B cell (primary cell): ENCODE measurements at regions not wholly inside any gene's neighbourhood (a gene's known extent, or its start where the extent isn't known, plus 50 kb on each side); places are given as distances from the start of the nearest gene placed in this dataset.
A peak's percentile ranks its signal among the peaks of the same experiment; 100 is the strongest.

Experiments
- ATAC-seq: fragments of 200-7000 bp; cut with Tn5 transposase; one replicate; pipeline ENCODE4 v1.10.0; 2021; ENCODE audit warnings: low read depth, mild to moderate bottlenecking, moderate number of reproducible peaks, moderate library complexity
- CTCF ChIA-PET: fragments of 350-600 bp; sonication (Branson Sonifier 250); formaldehyde crosslinking; loops from one replicate; lab custom pipeline; 2021; ENCODE audit warnings: antibody characterized with exemption, inconsistent platforms; lab: Charles Lee
- POLR2A ChIA-PET: fragments of 350-600 bp; sonication (Branson Sonifier 250); formaldehyde crosslinking; loops from one replicate; lab custom pipeline; 2021; ENCODE audit warnings: antibody characterized with exemption; lab: Charles Lee
- DNase-seq: peaks from one replicate; pipeline ENCODE4 v3.0.0; 2013
- H2AFZ ChIP-seq: 2 replicates; pipeline ENCODE4 v1.6.1; 2012; ENCODE audit warnings: mild to moderate bottlenecking, low read depth, low read length; ENCODE audit not compliant: insufficient read depth, poor library complexity, severe bottlenecking
- H3K27ac ChIP-seq, 2 donors: 1 replicate in 1 of 2; 2 replicates in 1 of 2; pipeline ENCODE4 v1.5.1; 2012 to 2013; ENCODE audit warnings: low read length in 2 of 2, mild to moderate bottlenecking in 2 of 2, moderate library complexity in 1 of 2
- H3K27me3 ChIP-seq, 4 experiments: fragments of 200-600 bp in 1 of 4; sonication (generic) in 1 of 4; replicated peaks in 1 of 4; 1 replicate in 2 of 4; 2 replicates in 2 of 4; pipeline versions ENCODE4 v1.6.1 to v1.7.0; 2013 to 2016; ENCODE audit warnings: low read length in 3 of 4, mild to moderate bottlenecking in 2 of 4, mixed read lengths in 1 of 4, moderate library complexity in 1 of 4; ENCODE audit not compliant: insufficient read depth in 4 of 4, control insufficient read depth in 3 of 4; ENCODE audit errors: control extremely low read depth in 1 of 4
- H3K36me3 ChIP-seq, 2 experiments: replicated peaks in 1 of 2; 1 replicate in 1 of 2; 2 replicates in 1 of 2; pipeline versions ENCODE4 v1.6.1 to v1.7.1; 2013; ENCODE audit warnings: low read length in 1 of 2; ENCODE audit not compliant: insufficient read depth in 2 of 2, control insufficient read depth in 1 of 2; ENCODE audit errors: control extremely low read depth in 1 of 2, extremely low read depth in 1 of 2
- H3K4me1 ChIP-seq, 2 donors: fragments of 200-600 bp in 1 of 2; sonication (generic) in 1 of 2; 1 replicate in 1 of 2; 2 replicates in 1 of 2; pipeline versions ENCODE4 v1.5.1 to v1.6.1; 2013 to 2017; ENCODE audit warnings: low read length in 2 of 2; ENCODE audit not compliant: control insufficient read depth in 2 of 2, insufficient read depth in 2 of 2
- H3K4me2 ChIP-seq: replicated peaks from 2 replicates; pipeline ENCODE3; 2012; ENCODE audit warnings: mild to moderate bottlenecking, low read depth, low read length; ENCODE audit not compliant: poor library complexity, severe bottlenecking
- H3K4me3 ChIP-seq, 5 experiments: fragments of 200-600 bp in 1 of 5; sonication (generic) in 1 of 5; 1 replicate in 3 of 5; 2 replicates in 2 of 5; pipeline versions ENCODE4 v1.5.1 to v1.7.0; 2011 to 2016; ENCODE audit warnings: low read length in 4 of 5, mild to moderate bottlenecking in 4 of 5, low read depth in 2 of 5, control low read depth in 1 of 5, moderate library complexity in 1 of 5; ENCODE audit not compliant: insufficient read depth in 1 of 5; ENCODE audit errors: control extremely low read depth in 1 of 5, extremely low read depth in 1 of 5
- H3K79me2 ChIP-seq: fragments of 200-600 bp; sonication (generic); one replicate; pipeline ENCODE4 v1.6.0; 2016; ENCODE audit warnings: low read length; ENCODE audit not compliant: control insufficient read depth, insufficient read depth
- H3K9ac ChIP-seq: fragments of 200-600 bp; sonication (generic); 2 replicates; pipeline ENCODE4 v1.6.1; 2017; ENCODE audit warnings: mild to moderate bottlenecking, low read length, moderate library complexity
- H3K9me3 ChIP-seq, 3 donors: one replicate each; pipeline versions ENCODE4 v1.6.1 to v1.7.1; 2013; ENCODE audit warnings: low read length in 2 of 3; ENCODE audit not compliant: control insufficient read depth in 2 of 3, insufficient read depth in 1 of 3; ENCODE audit errors: control extremely low read depth in 1 of 3
- H4K20me1 ChIP-seq: 2 replicates; pipeline ENCODE4 v1.6.0; 2012; ENCODE audit warnings: mild to moderate bottlenecking, low read length; ENCODE audit not compliant: insufficient read depth, control insufficient read depth, poor library complexity, severe bottlenecking
- H3K27ac Mint-ChIP-seq: one replicate; pipeline ENCODE4 v1.8.0; 2021; ENCODE audit warnings: mixed read lengths
- H3K27me3 Mint-ChIP-seq: one replicate; pipeline ENCODE4 v1.8.0; 2021; ENCODE audit warnings: mixed read lengths
- H3K4me1 Mint-ChIP-seq: one replicate; pipeline ENCODE4 v1.8.0; 2021; ENCODE audit warnings: mixed read lengths
- H3K4me3 Mint-ChIP-seq: one replicate; pipeline ENCODE4 v1.8.0; 2021; ENCODE audit warnings: mixed read lengths
- H3K9me3 Mint-ChIP-seq: one replicate; pipeline ENCODE4 v1.8.0; 2022; ENCODE audit warnings: mixed read lengths; ENCODE audit not compliant: insufficient read depth
- CTCF ChIP-seq: fragments of 200-600 bp; IDR thresholded peaks from one replicate; pipeline ENCODE4 v1.8.0; 2022; ENCODE audit warnings: antibody characterized with exemption, mild to moderate bottlenecking
- EZH2 ChIP-seq: IDR thresholded peaks from 2 replicates; pipeline ENCODE4 v1.6.1; 2012; ENCODE audit warnings: borderline replicate concordance, low read depth, mild to moderate bottlenecking, moderate library complexity, low read length; ENCODE audit not compliant: insufficient read depth, poor library complexity, severe bottlenecking
- WGBS: methylation state at CpG from one replicate; pipeline ENCODE4 v1.1.5; 2013; ENCODE audit warnings: missing lambda C conversion rate; ENCODE audit not compliant: insufficient coverage; 5-methylcytosine and 5-hydroxymethylcytosine counted together
- intact Hi-C: fragments of 100-400 bp; cut with micrococcal nuclease; formaldehyde crosslinking; loops from one replicate; pipeline ENCODE4 v1.10.0; 2022

- Mint-ChIP-seq H3K4me1 (peaks cover 7% of the 10 kb centered on the region), H3K9me3 (no peaks in the 10 kb centered on the region), H3K27ac (no peak overlapping the region), H3K4me3 (no peak overlapping the region), H3K27me3 (peaks cover 35% of the 10 kb centered on the region)
- ChIA-PET POLR2A (no interaction called here), CTCF (no interaction called here)
- Histone ChIP-seq H3K4me3 (no peak overlapping the region), H3K9ac (no peak overlapping the region), H2AFZ (no peak overlapping the region), H4K20me1 (no peaks in the 10 kb centered on the region), H3K36me3 (no peaks in the 10 kb centered on the region), H3K27ac (no peak overlapping the region), H3K4me1 (peaks cover 0 to 9% of the 10 kb centered on the region in 2 donors), H3K4me2 (no peak overlapping the region), H3K79me2 (no peaks in the 10 kb centered on the region), H3K27me3 (peaks cover 0 to 18% (median 5%) of the 10 kb centered on the region in 4 experiments), H3K9me3 (peaks cover 0 to 10% (median 0%) of the 10 kb centered on the region in 3 donors)
- DNase-seq (no peak), ATAC-seq (no peak)
- TF ChIP-seq CTCF: no peak
- TF ChIP-seq EZH2: no peak
- WGBS: no CpG with 5 or more reads among the region's 1 CpG
- intact Hi-C loops: no loop called here
Measured at GRCh38 chr9:14994738-14995137, 84.5 kb upstream of the FREM1 start.

GRCh38 chr9:14993901-14994554, 83.8 kb upstream of the FREM1 start:
- H3K4me3 Mint-ChIP-seq: peak overlapping the region; percentile 2
- no peak overlapping the region for H3K27ac ChIP-seq
- CTCF ChIA-PET: no interaction called here
- no peak for TF ChIP-seq EZH2
- TF ChIP-seq CTCF: no peak
- H2AFZ ChIP-seq: peak overlapping the region; percentile 65
- no peak overlapping the region for H3K27ac Mint-ChIP-seq
- no peak overlapping the region for H3K9ac ChIP-seq
- no peaks in the 10 kb centered on the region for H3K79me2 ChIP-seq
- no peak for DNase-seq
- H3K27me3 ChIP-seq: peaks cover 0 to 18% (median 5%) of the 10 kb centered on the region in 4 experiments
- intact Hi-C loops: no loop called here
- no peaks in the 10 kb centered on the region for H4K20me1 ChIP-seq
- WGBS: 30% methylated on average over 4 of the region's 9 CpGs
- peaks cover 7% of the 10 kb centered on the region for H3K4me1 Mint-ChIP-seq
- H3K9me3 ChIP-seq: peaks cover 0 to 10% (median 0%) of the 10 kb centered on the region in 3 donors
- H3K36me3 ChIP-seq: no peaks in the 10 kb centered on the region
- H3K4me3 ChIP-seq: no peak overlapping the region
- H3K4me2 ChIP-seq: peak overlapping the region; percentile 56
- H3K27me3 Mint-ChIP-seq: peaks cover 36% of the 10 kb centered on the region
- no peaks in the 10 kb centered on the region for H3K9me3 Mint-ChIP-seq
- H3K4me1 ChIP-seq: peaks cover 0 to 9% of the 10 kb centered on the region in 2 donors
- ATAC-seq: no peak
- POLR2A ChIA-PET: no interaction called here
